ENCODE measurements at regions not wholly inside any gene's neighbourhood (a gene's known extent, or its start where the extent isn't known, plus 50 kb on each side); places are given as distances from the start of the nearest gene placed in this dataset.

DNA sequence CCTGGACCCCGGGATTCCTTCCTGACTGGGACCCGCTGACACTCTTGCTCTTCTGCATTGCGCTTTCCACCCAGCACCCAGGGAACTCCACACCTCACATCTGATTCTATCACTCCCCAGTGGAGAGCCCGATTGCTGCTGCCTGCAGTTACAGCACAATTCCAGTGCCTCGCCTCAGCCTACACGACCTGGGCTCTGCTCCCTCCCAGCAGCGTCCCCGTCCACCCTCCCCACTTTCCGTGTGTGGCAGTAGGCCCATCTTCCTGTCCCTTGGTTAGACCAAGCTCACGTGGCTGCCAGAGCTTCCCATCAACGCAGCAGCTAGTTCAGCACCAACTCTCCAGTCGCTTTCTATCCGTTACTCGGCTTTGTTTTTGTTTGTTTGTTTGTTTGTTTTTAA lies 66.6 kb upstream of the SORBS2 start:
- Mint-ChIP-seq H3K36me3 (ENCODE audit: low read depth) (no peaks in the 10 kb centered on the region), H3K27ac (no peak overlapping the region), H3K27me3 (peaks cover 3% of the 10 kb centered on the region), H3K9me3 (peaks cover 8% of the 10 kb centered on the region), H3K4me1 (no peaks in the 10 kb centered on the region), H3K4me3 (no peak overlapping the region)
- TF ChIP-seq CTCF (IDR thresholded peaks at IDR 0.05), result no peak
- CTCF ChIA-PET, result no interaction called here
- no peak for ATAC-seq (ENCODE audit: low read depth)
- DNase-seq, result no peak
- intact Hi-C loops (cut with micrococcal nuclease), result no loop called here
- POLR2A ChIA-PET, result no interaction called here

DNA sequence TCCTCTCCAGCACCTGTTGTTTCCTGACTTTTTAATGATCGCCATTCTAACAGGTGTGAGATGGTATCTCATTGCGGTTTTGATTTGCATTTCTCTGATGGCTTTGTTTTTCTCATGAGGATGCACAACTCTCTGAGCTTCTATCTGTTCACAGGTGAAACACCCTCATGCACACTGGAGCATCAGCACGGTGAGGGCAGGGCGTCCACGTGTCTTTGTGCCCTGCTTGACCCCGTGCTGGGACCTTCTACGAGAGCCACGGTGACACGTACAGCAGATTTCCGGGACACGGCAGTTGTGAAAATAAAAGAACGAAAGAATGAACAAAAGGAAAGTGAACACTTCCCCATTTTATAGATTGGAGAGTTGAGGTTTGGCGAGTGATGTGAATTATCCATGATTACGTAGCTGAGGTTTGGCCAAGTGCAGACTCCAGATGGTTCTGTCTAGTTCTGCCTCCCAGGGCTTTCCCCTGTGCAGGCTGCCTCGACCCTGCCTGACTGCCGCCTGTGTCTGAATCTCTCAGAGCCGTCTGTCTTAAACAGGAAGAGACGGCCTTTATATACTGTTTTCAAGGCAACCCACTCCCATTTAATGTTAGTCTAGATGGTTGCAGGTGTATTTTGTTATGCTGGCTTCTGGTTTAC lies 67.8 kb upstream of the SORBS2 start:
- H3K4me3 Mint-ChIP-seq, result no peak overlapping the region
- intact Hi-C loops (cut with micrococcal nuclease), result no loop called here

DNA sequence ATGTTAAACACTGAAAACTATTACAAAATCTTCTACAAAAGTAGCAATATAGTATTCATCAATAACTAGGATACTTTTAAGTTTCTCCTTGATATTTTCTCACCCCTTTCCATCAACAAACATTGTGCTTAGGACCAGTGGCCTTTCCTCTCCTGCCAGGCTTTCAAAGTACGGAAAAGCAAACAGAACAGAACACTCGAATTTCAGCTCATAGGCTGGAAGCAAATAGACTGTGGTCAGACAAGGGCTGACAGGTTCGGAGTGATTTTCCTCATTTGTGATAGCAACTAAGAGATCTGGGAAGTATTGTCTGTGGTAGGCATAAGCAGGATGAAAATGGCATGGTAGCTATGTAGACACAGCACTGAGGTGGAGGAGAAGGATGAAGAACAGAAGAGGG lies 68.6 kb upstream of the SORBS2 start:
- no peak for TF ChIP-seq CTCF (IDR thresholded peaks at IDR 0.05)
- peaks cover 8% of the 10 kb centered on the region for H3K9me3 Mint-ChIP-seq
- no peak overlapping the region for H3K4me3 Mint-ChIP-seq
- H3K27me3 Mint-ChIP-seq, result peaks cover 7% of the 10 kb centered on the region
- no peaks in the 10 kb centered on the region for H3K4me1 Mint-ChIP-seq
- H3K27ac Mint-ChIP-seq, result no peak overlapping the region
- H3K36me3 Mint-ChIP-seq (ENCODE audit: low read depth), result no peaks in the 10 kb centered on the region
- DNase-seq (no peak), ATAC-seq (ENCODE audit: low read depth) (no peak)
- intact Hi-C loops (cut with micrococcal nuclease), result no loop called here
- CTCF ChIA-PET, result no interaction called here
- POLR2A ChIA-PET, result no interaction called here

More for the DNA sequence above, 67.8 kb upstream of the SORBS2 start:
- no peaks in the 10 kb centered on the region for H3K36me3 Mint-ChIP-seq (ENCODE audit: low read depth)
- H3K27ac Mint-ChIP-seq, result no peak overlapping the region
- ATAC-seq (ENCODE audit: low read depth) (no peak), DNase-seq (no peak)
- peaks cover 4% of the 10 kb centered on the region for H3K27me3 Mint-ChIP-seq
- CTCF ChIA-PET, result no interaction called here
- no peaks in the 10 kb centered on the region for H3K4me1 Mint-ChIP-seq
- TF ChIP-seq CTCF (IDR thresholded peaks at IDR 0.05), result no peak
- peaks cover 8% of the 10 kb centered on the region for H3K9me3 Mint-ChIP-seq
- POLR2A ChIA-PET, result no interaction called here

DNA sequence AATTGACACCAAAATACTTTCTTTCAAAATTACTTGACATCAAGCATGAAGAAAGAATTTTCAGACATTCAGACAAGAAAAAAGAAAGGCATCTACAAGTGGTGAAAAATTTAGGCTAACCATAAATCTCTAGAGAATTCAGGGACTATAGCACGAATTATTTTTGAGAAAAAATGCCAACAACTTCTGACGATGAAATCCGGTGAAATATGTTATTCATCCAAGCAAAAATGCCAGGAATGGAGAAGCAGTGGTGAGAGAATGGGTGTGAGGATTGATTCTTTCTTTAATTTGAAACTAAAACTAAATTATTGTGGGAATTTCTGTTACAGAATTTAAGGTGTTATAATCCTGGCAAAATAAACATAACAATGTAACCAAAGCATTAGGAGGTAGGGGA lies 69.4 kb upstream of the SORBS2 start:
- DNase-seq (no peak), ATAC-seq (ENCODE audit: low read depth) (no peak)
- peaks cover 7% of the 10 kb centered on the region for H3K27me3 Mint-ChIP-seq
- TF ChIP-seq CTCF (IDR thresholded peaks at IDR 0.05), result no peak
- no peak overlapping the region for H3K27ac Mint-ChIP-seq
- H3K36me3 Mint-ChIP-seq (ENCODE audit: low read depth), result no peaks in the 10 kb centered on the region
- peaks cover 8% of the 10 kb centered on the region for H3K9me3 Mint-ChIP-seq
- ChIA-PET CTCF (no interaction called here), POLR2A (no interaction called here)
- H3K4me3 Mint-ChIP-seq, result no peak overlapping the region
- no peaks in the 10 kb centered on the region for H3K4me1 Mint-ChIP-seq
- intact Hi-C loops (cut with micrococcal nuclease), result no loop called here

DNA sequence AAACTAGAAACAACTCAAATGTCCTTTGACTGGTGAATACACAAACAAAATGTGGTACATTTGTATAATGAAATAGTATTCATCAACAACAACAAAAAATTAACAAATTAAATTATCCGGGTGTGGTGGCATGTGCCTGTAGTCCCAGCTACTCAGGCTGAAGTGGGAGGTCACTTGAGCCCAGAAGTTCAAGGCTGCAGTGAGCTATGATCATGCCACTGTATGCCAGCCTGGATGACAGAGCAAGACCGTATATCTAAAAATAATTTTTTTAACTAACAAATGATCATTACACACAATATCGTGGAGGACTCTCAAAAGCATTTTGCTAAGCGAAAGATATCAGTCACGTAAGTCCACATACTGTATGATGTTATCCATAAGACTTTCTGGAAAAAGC lies 71.6 kb upstream of the SORBS2 start:
- H3K9me3 Mint-ChIP-seq, result peaks cover 10% of the 10 kb centered on the region
- no peak overlapping the region for H3K27ac Mint-ChIP-seq
- intact Hi-C loops (cut with micrococcal nuclease), result no loop called here
- ATAC-seq (ENCODE audit: low read depth), result no peak
- DNase-seq, result no peak
- no peaks in the 10 kb centered on the region for H3K36me3 Mint-ChIP-seq (ENCODE audit: low read depth)
- CTCF ChIA-PET, result no interaction called here
- POLR2A ChIA-PET, result no interaction called here
- H3K4me1 Mint-ChIP-seq, result peaks cover 3% of the 10 kb centered on the region
- H3K4me3 Mint-ChIP-seq, result no peak overlapping the region
- H3K27me3 Mint-ChIP-seq, result peaks cover 8% of the 10 kb centered on the region
- TF ChIP-seq CTCF (IDR thresholded peaks at IDR 0.05), result no peak

Data from activated B cell treated with CpG ODN at 0.5 μM for 24 hours (primary cell).